Mesothelial cell of epicardium (in vitro differentiated cells): ENCODE measurements at regions not wholly inside any gene's neighbourhood (a gene's known extent, or its start where the extent isn't known, plus 50 kb on each side); places are given as distances from the start of the nearest gene placed in this dataset.

Experiments
- DNase-seq, 2 experiments: peaks; one replicate each; pipeline ENCODE4 v3.0.0; 2021; ENCODE audit warnings: low spot score in 2 of 2; ENCODE audit not compliant: unreplicated experiment in 2 of 2
- H3K27ac Mint-ChIP-seq: 2 replicates; pipeline ENCODE4 v1.8.0; 2021; ENCODE audit warnings: mixed read lengths
- H3K27me3 Mint-ChIP-seq: 2 replicates; pipeline ENCODE4 v1.8.0; 2021; ENCODE audit warnings: low read depth, mixed read lengths
- H3K36me3 Mint-ChIP-seq: 2 replicates; pipeline ENCODE4 v1.8.0; 2021; ENCODE audit warnings: mixed read lengths
- H3K4me1 Mint-ChIP-seq: 2 replicates; pipeline ENCODE4 v1.8.0; 2021; ENCODE audit warnings: mixed read lengths
- H3K4me3 Mint-ChIP-seq: 2 replicates; pipeline ENCODE4 v1.8.0; 2021; ENCODE audit warnings: mild to moderate bottlenecking, moderate library complexity, mixed read lengths
- H3K9me3 Mint-ChIP-seq: 2 replicates; pipeline ENCODE4 v1.8.0; 2021; ENCODE audit warnings: mixed read lengths
- CTCF ChIP-seq: fragments of 200-600 bp; sonication (generic); IDR thresholded peaks from one replicate; pipeline ENCODE4 v1.5.0; 2021; ENCODE audit warnings: antibody characterized with exemption; ENCODE audit not compliant: unreplicated experiment

- no peak for TF ChIP-seq CTCF
- H3K9me3 Mint-ChIP-seq = no peaks in the 10 kb centered on the region
- peaks cover 14% of the 10 kb centered on the region for H3K4me1 Mint-ChIP-seq
- DNase-seq = no peak
- no peaks in the 10 kb centered on the region for H3K36me3 Mint-ChIP-seq
- H3K4me3 Mint-ChIP-seq = no peak overlapping the region
- H3K27ac Mint-ChIP-seq = no peak overlapping the region
- H3K27me3 Mint-ChIP-seq = no peaks in the 10 kb centered on the region
Measured at GRCh38 chr13:44809190-44809589, 180.1 kb downstream of the NUFIP1 start.

GRCh38 chr13:44808185-44808584 is 181.1 kb downstream of the NUFIP1 start:
- Mint-ChIP-seq H3K27me3 (no peaks in the 10 kb centered on the region), H3K4me1 (peaks cover 14% of the 10 kb centered on the region), H3K9me3 (no peaks in the 10 kb centered on the region), H3K36me3 (no peaks in the 10 kb centered on the region), H3K4me3 (no peak overlapping the region), H3K27ac (no peak overlapping the region)
- TF ChIP-seq CTCF = no peak
- no peak for DNase-seq

- H3K9me3 Mint-ChIP-seq = no peaks in the 10 kb centered on the region
- H3K27ac Mint-ChIP-seq = no peak overlapping the region
- H3K4me1 Mint-ChIP-seq = peaks cover 14% of the 10 kb centered on the region
- no peaks in the 10 kb centered on the region for H3K36me3 Mint-ChIP-seq
- H3K4me3 Mint-ChIP-seq = no peak overlapping the region
- no peak for TF ChIP-seq CTCF
- DNase-seq = no peak
- H3K27me3 Mint-ChIP-seq = no peaks in the 10 kb centered on the region
Measured at GRCh38 chr13:44807449-44808034, 181.7 kb downstream of the NUFIP1 start.

GRCh38 chr13:44806826-44807225 is 182.4 kb downstream of the NUFIP1 start:
- TF ChIP-seq CTCF = no peak
- DNase-seq = no peak
- Mint-ChIP-seq H3K27me3 (no peaks in the 10 kb centered on the region), H3K9me3 (no peaks in the 10 kb centered on the region), H3K4me3 (no peak overlapping the region), H3K27ac (no peak overlapping the region), H3K36me3 (no peaks in the 10 kb centered on the region), H3K4me1 (peaks cover 14% of the 10 kb centered on the region)

GRCh38 chr13:44805585-44805984 is 183.7 kb downstream of the NUFIP1 start:
- no peak for TF ChIP-seq CTCF
- no peak overlapping the region for H3K4me3 Mint-ChIP-seq
- no peaks in the 10 kb centered on the region for H3K36me3 Mint-ChIP-seq
- H3K4me1 Mint-ChIP-seq = peaks cover 8% of the 10 kb centered on the region
- no peaks in the 10 kb centered on the region for H3K9me3 Mint-ChIP-seq
- no peak overlapping the region for H3K27ac Mint-ChIP-seq
- H3K27me3 Mint-ChIP-seq = no peaks in the 10 kb centered on the region
- DNase-seq = no peak

- no peaks in the 10 kb centered on the region for H3K9me3 Mint-ChIP-seq
- H3K36me3 Mint-ChIP-seq = no peaks in the 10 kb centered on the region
- H3K4me3 Mint-ChIP-seq = no peak overlapping the region
- no peaks in the 10 kb centered on the region for H3K27me3 Mint-ChIP-seq
- no peaks in the 10 kb centered on the region for H3K4me1 Mint-ChIP-seq
- TF ChIP-seq CTCF = no peak
- DNase-seq = no peak
- no peak overlapping the region for H3K27ac Mint-ChIP-seq
Measured at GRCh38 chr13:44803390-44803789, 185.9 kb downstream of the NUFIP1 start.
